DOHH2 (cell line): ENCODE measurements at regions not wholly inside any gene's neighbourhood (a gene's known extent, or its start where the extent isn't known, plus 50 kb on each side); places are given as distances from the start of the nearest gene placed in this dataset.

ENCODE experiments used
- H3F3A ChIP-seq: fragments of 200-600 bp; sonication (generic), shearing (Covaris generic); 2 replicates; pipeline ENCODE4 v1.6.0; 2016; ENCODE audit warnings: antibody characterized with exemption, mild to moderate bottlenecking; ENCODE audit not compliant: control insufficient read depth, insufficient read depth
- H3K27ac ChIP-seq: fragments of 200-600 bp; sonication (generic); 2 replicates; pipeline ENCODE4 v1.5.1; 2014; ENCODE audit warnings: low read depth, mild to moderate bottlenecking, low read length, moderate library complexity
- H3K27me3 ChIP-seq: fragments of 200-600 bp; sonication (generic); 2 replicates; pipeline ENCODE4 v1.6.1; 2014; ENCODE audit warnings: mild to moderate bottlenecking, low read length, mixed read lengths; ENCODE audit not compliant: control insufficient read depth
- H3K36me3 ChIP-seq: fragments of 200-600 bp; sonication (generic); 2 replicates; pipeline ENCODE4 v1.6.1; 2014; ENCODE audit warnings: mild to moderate bottlenecking, low read length, moderate library complexity, mixed read lengths; ENCODE audit not compliant: control insufficient read depth
- H3K4me1 ChIP-seq: fragments of 200-600 bp; sonication (generic); 2 replicates; pipeline ENCODE4 v1.6.1; 2014; ENCODE audit warnings: mild to moderate bottlenecking, low read length, mixed read lengths; ENCODE audit not compliant: control insufficient read depth
- H3K4me2 ChIP-seq: fragments of 200-600 bp; sonication (generic); 2 replicates; pipeline ENCODE4 v1.6.0; 2014; ENCODE audit warnings: mild to moderate bottlenecking, low read length, moderate library complexity
- H3K4me3 ChIP-seq: fragments of 200-600 bp; sonication (generic); 2 replicates; pipeline ENCODE4 v1.5.1; 2014; ENCODE audit warnings: mild to moderate bottlenecking, low read length, mixed read lengths
- H3K79me2 ChIP-seq: fragments of 200-600 bp; sonication (generic); 2 replicates; pipeline ENCODE4 v1.6.1; 2014; ENCODE audit warnings: mild to moderate bottlenecking, low read length, mixed read lengths; ENCODE audit not compliant: control insufficient read depth
- H3K9me2 ChIP-seq: fragments of 200-600 bp; sonication (generic); replicated peaks from 2 replicates; pipeline ENCODE4 v1.6.1; 2014; ENCODE audit warnings: mild to moderate bottlenecking, low read length, mixed read lengths; ENCODE audit not compliant: control insufficient read depth
- H3K9me3 ChIP-seq: fragments of 200-600 bp; sonication (generic); 2 replicates; pipeline ENCODE4 v1.6.1; 2014; ENCODE audit warnings: antibody characterized with exemption, low read length, mixed read lengths; ENCODE audit not compliant: control insufficient read depth, insufficient read depth
- H4K20me1 ChIP-seq: fragments of 200-600 bp; sonication (generic); 2 replicates; pipeline ENCODE4 v1.6.0; 2014; ENCODE audit warnings: low read depth, mild to moderate bottlenecking, antibody characterized with exemption, low read length, moderate library complexity; ENCODE audit not compliant: control insufficient read depth, insufficient read depth
- CTCF ChIP-seq: fragments of 200-600 bp; sonication (generic); IDR thresholded peaks from one replicate; pipeline ENCODE4 v1.5.1; 2014; ENCODE audit warnings: antibody characterized with exemption, mild to moderate bottlenecking, low read depth, low read length; ENCODE audit not compliant: poor library complexity, severe bottlenecking
- EZH2phosphoT487 ChIP-seq: fragments of 200-600 bp; sonication (generic); IDR thresholded peaks from 2 replicates; pipeline ENCODE4 v1.6.1; 2017; ENCODE audit warnings: borderline replicate concordance, mild to moderate bottlenecking, antibody characterized with exemption, low read length, moderate library complexity, mixed read lengths

- no peaks in the 10 kb centered on the region for H3K9me2 ChIP-seq
- no peaks in the 10 kb centered on the region for H3K79me2 ChIP-seq
- H4K20me1 ChIP-seq = no peaks in the 10 kb centered on the region
- no peak for TF ChIP-seq EZH2phosphoT487
- TF ChIP-seq CTCF = no peak
- no peaks in the 10 kb centered on the region for H3K36me3 ChIP-seq
- H3K9me3 ChIP-seq = peaks cover 8% of the 10 kb centered on the region; the same call in 1 of the 2 replicates
- no peak overlapping the region for H3K4me2 ChIP-seq
- H3K27me3 ChIP-seq = no peaks in the 10 kb centered on the region
- no peaks in the 10 kb centered on the region for H3F3A ChIP-seq
- H3K4me1 ChIP-seq = no peaks in the 10 kb centered on the region
- no peak overlapping the region for H3K27ac ChIP-seq
- H3K4me3 ChIP-seq = no peak overlapping the region
Measured at GRCh38 chr5:3382782-3383181, 212.8 kb upstream of the IRX1 start.

GRCh38 chr5:3382151-3382550 lies 213.5 kb upstream of the IRX1 start:
- Histone ChIP-seq H3K79me2 (no peaks in the 10 kb centered on the region), H3K4me1 (no peaks in the 10 kb centered on the region), H4K20me1 (no peaks in the 10 kb centered on the region), H3K27me3 (no peaks in the 10 kb centered on the region), H3K36me3 (no peaks in the 10 kb centered on the region), H3F3A (no peaks in the 10 kb centered on the region), H3K4me2 (no peak overlapping the region), H3K9me3 (peaks cover 8% of the 10 kb centered on the region; the same call in 1 of the 2 replicates), H3K9me2 (no peaks in the 10 kb centered on the region), H3K4me3 (no peak overlapping the region), H3K27ac (no peak overlapping the region)
- TF ChIP-seq EZH2phosphoT487 = no peak
- no peak for TF ChIP-seq CTCF

- Histone ChIP-seq H3K27me3 (no peaks in the 10 kb centered on the region), H3K9me3 (peaks cover 8% of the 10 kb centered on the region; the same call in 1 of the 2 replicates), H3F3A (no peaks in the 10 kb centered on the region), H4K20me1 (no peaks in the 10 kb centered on the region), H3K27ac (no peak overlapping the region), H3K4me3 (no peak overlapping the region), H3K36me3 (no peaks in the 10 kb centered on the region), H3K4me1 (no peaks in the 10 kb centered on the region), H3K79me2 (no peaks in the 10 kb centered on the region), H3K4me2 (no peak overlapping the region), H3K9me2 (no peaks in the 10 kb centered on the region)
- TF ChIP-seq EZH2phosphoT487 (no peak), CTCF (no peak)
Measured at GRCh38 chr5:3381206-3381825, 214.3 kb upstream of the IRX1 start.
